Fibroblast of pulmonary artery (primary cell): ENCODE measurements at regions not wholly inside any gene's neighbourhood (a gene's known extent, or its start where the extent isn't known, plus 50 kb on each side); places are given as distances from the start of the nearest gene placed in this dataset.
A peak's percentile ranks its signal among the peaks of the same experiment; 100 is the strongest.

Source experiments
- DNase-seq: peaks from one replicate; pipeline ENCODE4 v3.0.0-alpha.2; 2010; ENCODE audit warnings: low read depth
- H3K4me3 ChIP-seq: replicated peaks from 2 replicates; pipeline ENCODE4 v1.5.1; 2011; ENCODE audit warnings: low read depth, mild to moderate bottlenecking, control low read depth, low read length, moderate library complexity
- TF ChIP-seq, protein P1 (sequence below): IDR thresholded peaks from 2 replicates; pipeline ENCODE4 v1.5.1; 2011; ENCODE audit warnings: mild to moderate bottlenecking, control low read depth, low read length, inconsistent platforms; ENCODE audit errors: missing control alignments

DNA sequence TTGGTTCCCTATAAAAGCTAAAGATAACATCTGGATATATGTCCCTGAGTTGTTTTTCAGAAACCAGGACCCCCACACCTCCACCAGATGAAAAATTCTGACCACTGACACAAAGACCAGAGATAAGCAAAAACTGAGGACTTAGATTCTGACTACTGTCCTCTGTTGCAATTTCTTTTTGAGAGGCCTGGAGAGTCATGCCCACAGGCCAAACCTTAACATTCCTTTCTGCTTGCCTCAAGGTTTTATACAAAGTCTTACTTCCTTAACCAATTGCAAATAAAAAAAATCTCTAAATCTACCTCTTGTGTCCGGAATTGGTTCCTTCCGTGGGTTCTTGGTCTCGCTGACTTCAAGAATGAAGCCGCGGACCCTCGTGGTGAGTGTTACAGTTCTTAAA is 228.5 kb downstream of the ABCC12 start:
- DNase-seq = peak; percentile 1
- no peak overlapping the region for H3K4me3 ChIP-seq
- TF ChIP-seq, protein P1, sequence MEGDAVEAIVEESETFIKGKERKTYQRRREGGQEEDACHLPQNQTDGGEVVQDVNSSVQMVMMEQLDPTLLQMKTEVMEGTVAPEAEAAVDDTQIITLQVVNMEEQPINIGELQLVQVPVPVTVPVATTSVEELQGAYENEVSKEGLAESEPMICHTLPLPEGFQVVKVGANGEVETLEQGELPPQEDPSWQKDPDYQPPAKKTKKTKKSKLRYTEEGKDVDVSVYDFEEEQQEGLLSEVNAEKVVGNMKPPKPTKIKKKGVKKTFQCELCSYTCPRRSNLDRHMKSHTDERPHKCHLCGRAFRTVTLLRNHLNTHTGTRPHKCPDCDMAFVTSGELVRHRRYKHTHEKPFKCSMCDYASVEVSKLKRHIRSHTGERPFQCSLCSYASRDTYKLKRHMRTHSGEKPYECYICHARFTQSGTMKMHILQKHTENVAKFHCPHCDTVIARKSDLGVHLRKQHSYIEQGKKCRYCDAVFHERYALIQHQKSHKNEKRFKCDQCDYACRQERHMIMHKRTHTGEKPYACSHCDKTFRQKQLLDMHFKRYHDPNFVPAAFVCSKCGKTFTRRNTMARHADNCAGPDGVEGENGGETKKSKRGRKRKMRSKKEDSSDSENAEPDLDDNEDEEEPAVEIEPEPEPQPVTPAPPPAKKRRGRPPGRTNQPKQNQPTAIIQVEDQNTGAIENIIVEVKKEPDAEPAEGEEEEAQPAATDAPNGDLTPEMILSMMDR = no peak

- TF ChIP-seq, protein P1 = no peak
- no peak overlapping the region for H3K4me3 ChIP-seq
- no peak for DNase-seq
These were observed 229.9 kb downstream of the ABCC12 start for GRCh38 chr16:47925811-47926460.

GRCh38 chr16:47924950-47925349 is 230.8 kb downstream of the ABCC12 start:
- DNase-seq = no peak
- TF ChIP-seq, protein P1 = no peak
- no peak overlapping the region for H3K4me3 ChIP-seq

- no peak for DNase-seq
- H3K4me3 ChIP-seq = no peak overlapping the region
- TF ChIP-seq, protein P1 = no peak
These were observed 234.3 kb downstream of the ABCC12 start for GRCh38 chr16:47921535-47921934.

GRCh38 chr16:47920709-47921108 is 235.1 kb downstream of the ABCC12 start:
- DNase-seq = no peak
- TF ChIP-seq, protein P1 = no peak
- H3K4me3 ChIP-seq = no peak overlapping the region

GRCh38 chr16:47917118-47917517 is 238.7 kb downstream of the ABCC12 start:
- H3K4me3 ChIP-seq = no peak overlapping the region
- TF ChIP-seq, protein P1 = no peak
- DNase-seq = no peak

DNA sequence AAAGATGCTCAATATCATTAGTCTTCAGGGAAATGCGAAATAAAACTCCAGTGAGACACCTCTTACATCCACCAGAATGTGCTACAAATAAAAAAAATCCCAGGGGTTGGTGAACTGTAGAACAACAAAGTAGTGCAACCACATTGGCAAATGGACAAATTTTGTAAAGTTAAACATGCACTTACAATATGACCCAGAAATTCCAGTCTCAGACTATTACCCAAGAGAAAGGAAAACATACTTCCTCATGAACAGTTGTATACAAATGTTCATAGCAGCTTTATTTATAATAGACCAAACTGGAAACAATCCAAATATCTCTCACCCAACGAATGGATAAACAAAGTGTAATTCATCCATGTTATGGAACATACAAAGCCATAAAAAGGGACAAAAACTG is 239.5 kb downstream of the ABCC12 start:
- peak; percentile 9 for DNase-seq
- no peak overlapping the region for H3K4me3 ChIP-seq
- TF ChIP-seq, protein P1 = no peak
